ENCODE measurements at regions not wholly inside any gene's neighbourhood (a gene's known extent, or its start where the extent isn't known, plus 50 kb on each side); places are given as distances from the start of the nearest gene placed in this dataset.

DNA sequence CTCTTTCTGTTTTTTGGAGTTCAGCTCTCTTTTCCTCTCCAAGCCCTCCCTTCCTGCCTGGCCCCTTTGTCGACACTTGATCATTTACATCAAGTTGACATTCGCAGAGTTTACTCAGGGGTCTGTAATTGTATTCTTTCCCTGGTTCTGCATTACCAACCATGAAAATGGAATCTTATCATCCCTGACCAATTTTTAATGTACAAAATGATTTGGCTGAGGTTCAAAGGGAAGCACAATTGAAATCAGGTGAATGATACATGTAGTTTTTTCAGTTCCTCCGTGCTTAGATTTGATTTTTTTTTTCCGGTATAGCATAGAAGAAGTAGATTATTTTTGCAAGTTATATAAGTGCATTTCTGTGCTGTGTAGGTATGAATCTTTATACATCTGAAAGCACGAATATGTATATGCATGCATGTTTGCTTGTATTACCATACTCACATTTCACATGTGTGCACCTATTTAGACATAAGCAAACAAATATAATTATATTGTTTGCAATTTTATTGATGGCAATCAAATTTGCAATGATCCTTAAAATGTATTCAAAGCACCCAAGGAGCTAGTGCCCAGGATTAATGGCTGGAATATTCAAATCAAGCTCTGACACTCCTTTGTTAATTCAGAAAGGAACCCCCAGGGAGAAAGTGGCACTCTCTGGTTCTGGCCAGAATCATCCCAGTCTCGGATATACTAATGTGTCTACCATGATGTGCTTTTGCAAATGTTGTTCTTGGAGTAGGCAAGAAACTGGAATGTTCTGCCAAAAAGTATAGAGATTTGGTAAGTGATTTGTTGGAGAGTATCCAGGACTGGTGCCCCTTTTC, 189.3 kb downstream of the VRK1 start:
- DNase-seq: no peak

DNA sequence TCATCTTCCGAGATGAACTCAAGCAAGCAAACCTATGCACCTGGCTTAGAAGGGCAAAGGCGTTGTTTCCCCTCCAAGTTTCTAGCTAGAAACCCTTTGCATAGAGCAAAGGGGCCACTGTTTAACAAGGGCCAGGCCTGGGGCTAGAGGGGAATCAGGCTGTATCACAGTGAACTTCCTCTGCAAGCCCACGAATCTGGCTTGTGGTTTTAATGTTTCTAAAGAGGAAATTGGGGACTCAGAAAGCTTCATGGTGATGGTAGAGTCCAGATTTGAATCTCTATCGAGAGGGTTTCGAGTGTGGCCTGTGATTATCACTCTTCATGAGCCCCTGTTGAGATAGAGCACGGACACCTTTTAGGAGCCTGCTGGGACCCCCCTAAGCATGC, 189.9 kb downstream of the VRK1 start:
- no peak for DNase-seq

DNA sequence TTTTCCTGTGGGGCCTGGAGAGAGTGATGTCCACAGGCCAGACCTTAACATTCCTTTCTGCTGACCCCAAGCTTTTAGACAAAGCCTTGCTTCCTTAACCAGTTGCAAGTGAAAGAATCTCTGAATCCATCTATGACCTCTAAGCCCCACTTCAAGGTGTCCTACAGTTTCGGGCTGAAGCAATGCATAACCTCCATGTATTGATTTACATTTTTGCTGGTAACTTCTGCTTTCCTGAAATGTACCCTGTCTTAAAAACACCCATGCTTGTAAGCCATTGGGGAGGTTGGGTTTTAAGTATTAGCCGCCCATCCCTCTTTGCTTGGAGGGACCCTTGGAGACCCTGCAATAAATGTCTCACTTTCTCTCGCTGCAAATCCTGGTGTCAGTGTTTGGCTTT, 190.6 kb downstream of the VRK1 start:
- no peak for DNase-seq

DNA sequence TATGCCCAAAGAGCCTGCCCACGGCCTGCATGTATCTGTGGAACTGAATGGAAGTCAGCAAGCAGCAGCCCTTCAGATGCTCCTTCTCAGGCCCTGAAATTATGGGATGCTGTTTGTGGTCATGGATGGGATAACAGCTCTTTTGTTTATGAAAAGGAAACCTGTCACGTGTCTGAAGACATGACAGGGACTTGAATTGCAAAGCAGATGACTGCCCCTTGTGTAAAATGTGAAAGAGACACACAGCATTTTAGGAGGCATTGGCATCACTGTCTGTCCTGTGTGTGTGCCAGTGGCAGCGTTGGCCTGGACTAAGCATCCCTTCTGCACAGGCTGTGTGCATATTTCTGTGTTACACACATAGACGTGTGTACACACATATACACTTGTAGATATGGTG, 192.1 kb downstream of the VRK1 start:
- DNase-seq: no peak

DNA sequence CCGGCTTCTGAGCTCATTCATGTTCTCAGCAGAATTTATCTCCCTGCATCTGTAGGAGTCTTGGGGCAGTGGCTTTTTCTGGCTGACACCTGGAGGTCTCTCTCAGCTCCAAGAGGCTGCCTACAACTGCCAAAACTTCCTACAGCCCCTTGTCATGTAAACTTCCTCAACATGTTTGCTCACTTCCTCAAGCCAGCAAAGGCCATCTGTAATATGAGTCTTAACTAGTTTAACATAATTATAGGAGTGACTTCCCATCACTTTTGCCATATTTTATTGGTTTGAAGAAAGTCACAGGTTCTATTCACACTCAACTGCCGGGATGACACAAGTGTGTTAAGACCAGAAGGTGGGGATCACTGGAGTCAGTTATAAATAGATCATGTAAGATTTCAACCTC, 194.0 kb downstream of the VRK1 start:
- DNase-seq: no peak

DNA sequence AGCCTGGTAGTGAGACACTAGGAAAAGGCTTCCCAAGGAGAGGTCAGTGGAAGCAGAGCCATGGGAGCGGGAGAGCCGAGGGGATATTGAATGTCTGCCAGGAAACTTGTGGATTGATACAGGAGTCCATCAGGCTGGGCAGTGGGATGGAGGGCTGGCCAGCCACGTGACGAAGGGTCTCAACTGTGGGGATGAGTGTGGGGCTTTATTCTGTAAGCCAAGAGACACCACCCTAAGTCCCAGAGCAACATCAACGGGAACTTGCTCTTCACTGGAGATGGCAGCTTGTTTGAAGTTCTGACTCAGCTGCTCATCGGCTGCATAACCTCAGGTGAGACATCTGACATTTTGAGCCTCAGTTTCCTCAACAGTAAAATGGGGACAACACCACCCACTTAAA, 197.8 kb downstream of the VRK1 start:
- no peak for DNase-seq

DNA sequence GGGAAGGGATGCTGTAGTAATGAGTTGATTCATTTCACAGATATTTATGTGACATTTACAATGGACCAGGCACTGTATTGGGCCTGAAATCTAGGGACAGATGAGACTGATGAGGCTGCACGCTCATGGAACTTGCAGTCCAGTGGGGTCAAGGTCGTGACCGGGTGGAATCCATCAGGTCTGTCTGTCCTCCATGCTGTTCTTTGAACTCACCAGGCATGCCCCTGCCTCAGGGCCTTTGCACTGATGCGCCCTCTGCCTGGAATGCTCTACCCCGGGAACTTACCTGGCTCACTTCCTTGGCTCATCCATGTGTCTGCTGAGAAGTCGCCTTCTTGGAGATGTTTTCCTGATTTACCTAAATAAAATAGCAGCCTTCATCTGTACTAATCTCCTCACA, 200.1 kb downstream of the VRK1 start:
- DNase-seq: no peak

DNA sequence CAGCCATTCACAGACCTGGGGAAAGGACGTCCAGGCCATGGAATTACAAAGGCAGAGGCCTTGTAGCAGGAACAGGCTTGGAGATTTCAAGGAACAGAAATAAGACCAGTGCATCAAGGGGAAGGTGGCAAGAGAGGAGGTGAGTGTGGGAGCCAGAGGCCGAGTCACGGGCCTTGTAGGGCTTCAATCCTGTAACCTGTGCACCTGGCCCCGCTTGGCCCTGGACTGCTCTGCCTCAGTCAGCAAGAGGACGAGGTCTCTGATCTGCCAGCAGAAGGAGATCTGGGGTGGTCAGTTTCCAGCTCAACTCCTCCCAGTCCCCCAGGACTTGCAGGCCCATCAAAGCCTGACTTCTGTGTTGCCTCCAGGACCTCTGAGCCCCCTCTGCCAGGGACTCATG, 200.8 kb downstream of the VRK1 start:
- no peak for DNase-seq

DNA sequence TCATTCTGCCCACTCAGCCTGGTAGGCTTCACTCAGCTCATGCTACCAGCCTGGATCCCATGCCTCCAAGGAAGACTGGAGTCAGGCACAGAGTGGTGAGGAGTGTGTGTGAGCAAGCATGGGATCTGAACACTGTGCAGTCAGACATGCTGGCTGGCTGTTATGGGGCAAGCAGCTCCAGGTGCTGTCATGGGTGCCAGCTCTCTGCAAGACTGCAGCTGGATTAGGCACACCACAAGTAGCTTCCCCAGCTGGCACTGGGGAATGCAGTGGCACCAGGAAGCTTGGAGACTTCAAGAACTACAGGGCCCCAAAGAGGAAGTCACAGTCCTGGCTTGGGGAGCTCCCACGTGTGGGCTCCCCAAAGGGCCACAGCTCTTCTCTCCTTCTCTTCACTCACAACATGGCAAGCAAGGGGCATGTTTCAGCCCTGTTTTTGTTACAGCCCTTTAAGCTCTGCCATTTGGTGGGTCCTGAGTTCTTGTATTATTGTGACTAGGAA, 202.5 kb downstream of the VRK1 start:
- no peak for DNase-seq

DNA sequence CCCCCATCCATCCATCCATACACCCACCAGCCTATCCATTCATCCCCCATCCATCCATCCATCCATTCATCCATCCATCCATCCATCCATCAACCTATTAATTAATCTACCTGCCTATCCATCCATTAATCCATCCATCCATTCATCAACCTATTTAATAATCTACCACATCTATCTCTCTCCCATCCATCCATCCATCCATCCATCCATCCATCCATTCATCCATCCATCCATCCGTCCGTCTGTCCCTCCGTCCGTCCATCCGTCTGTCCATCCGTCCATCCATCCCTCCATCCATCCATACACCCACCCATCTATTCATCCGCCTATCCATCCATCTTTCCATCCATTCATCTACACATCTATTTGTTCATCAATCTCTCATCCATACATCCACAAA, 205.3 kb downstream of the VRK1 start:
- DNase-seq: no peak

DNA sequence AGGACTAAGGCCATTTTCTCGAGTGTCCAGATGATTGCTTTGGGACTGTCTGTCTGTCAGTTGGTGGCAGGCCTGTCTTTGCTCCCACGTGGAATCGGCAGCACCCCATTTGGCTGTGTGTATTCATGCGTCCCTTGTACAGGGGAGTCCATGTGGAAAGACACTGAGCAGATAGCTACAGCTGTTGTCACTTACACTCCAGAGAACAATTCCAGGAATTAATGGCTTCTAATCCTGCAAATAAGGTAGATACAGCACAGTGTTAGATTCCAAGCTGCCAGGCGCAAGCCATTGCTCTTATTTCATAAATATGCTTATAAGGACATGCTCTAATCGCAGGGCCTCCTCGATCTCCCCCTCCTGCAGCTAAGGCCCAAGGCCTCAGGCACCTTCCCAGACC, 208.8 kb downstream of the VRK1 start:
- DNase-seq: no peak

DNA sequence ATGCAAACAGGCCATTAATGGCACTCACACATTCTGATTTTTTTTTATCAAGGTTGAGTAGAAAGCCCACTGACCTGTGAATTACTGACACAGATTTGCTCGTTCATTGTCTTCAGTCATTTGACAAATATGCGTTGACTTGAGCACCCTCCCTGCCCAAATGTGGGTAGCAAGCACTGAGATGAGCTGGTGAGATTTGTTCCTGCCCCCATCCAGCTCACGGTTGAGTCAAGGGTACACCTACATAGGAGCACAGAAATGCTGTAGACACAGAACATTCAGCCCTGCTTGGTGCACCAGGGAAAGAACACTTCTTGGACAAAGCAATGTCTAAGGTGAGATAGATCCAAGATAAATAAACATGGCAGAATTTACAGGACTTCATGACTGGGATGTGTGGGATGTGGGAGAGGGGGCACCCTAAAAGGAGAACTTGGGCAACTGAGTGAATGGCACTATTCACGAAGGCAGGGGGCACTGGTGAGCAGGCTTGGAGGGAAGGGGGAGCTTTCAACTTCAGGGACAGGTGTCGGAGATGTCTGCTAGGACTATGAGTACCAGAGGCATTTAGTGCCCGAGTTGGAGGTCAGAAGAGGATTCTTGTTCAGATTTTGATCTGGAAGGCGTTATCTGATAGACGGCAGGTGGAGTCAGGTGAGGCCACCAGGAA, 213.4 kb downstream of the VRK1 start:
- no peak for DNase-seq

DNA sequence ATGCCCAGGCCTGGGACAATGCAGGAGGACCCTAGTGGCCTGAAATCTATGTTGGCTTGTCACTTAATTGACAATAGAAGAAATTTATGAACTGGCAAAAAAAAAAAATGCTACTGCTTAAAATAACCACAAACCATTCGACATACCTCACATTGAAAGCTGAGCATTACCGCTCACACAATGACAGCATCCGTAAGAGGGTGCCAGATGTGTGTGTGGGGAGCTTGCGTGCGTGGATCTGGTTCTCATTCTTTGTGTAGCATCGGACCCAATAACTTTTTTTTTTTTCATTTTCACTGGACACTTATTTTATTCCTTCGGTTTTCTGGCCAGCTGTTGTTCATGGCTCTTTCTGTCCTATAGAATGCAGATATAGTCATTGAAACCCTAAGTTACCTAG, 216.7 kb downstream of the VRK1 start:
- DNase-seq: no peak

DNA sequence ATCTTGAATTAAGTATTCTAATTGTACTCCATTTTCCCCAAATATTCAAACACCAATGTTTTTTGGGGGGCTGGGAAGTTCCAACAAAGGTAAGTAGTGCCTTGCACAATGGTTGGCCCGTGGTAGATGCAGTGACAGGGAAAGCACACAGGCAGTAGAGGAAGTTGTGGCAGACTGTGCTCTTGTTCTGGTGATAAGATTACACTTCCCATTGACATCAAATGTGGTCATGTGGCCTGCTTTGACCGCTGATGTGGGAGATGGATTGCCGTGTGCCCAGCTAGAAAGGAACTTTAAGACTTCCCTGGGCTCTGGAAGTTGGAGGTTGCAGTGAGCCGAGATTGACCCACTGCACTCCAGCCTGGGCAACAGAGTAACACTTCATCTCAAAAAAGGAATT, 223.8 kb downstream of the VRK1 start:
- DNase-seq: no peak

DNA sequence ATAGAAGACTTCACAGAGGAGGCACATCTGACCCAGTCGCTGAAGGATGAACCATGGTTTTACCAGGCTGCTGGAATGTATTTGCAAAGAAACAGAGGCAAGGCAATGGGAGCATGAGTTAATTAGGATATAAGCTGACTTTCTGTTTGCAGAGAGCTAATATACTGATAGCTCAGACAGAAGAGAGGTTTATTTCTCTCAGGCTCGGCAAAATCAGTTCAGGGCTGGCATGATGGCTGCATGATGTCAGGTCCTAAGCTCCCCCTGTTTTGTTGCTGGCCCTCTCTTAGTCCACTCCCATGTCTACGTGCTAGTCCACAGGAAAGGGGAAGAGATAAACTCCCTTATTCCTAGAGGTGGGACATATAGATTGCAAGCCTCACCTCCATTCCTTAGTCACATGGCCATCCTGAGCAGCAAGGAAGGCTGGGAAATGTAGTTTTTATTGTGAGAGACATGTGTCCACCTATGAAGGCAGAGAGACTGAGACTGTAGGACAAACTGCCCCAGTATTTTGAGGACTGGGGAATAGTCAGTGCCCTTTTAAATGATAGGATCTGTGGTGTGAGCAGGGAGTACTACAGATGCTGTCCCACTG, 224.5 kb downstream of the VRK1 start:
- no peak for DNase-seq

DNA sequence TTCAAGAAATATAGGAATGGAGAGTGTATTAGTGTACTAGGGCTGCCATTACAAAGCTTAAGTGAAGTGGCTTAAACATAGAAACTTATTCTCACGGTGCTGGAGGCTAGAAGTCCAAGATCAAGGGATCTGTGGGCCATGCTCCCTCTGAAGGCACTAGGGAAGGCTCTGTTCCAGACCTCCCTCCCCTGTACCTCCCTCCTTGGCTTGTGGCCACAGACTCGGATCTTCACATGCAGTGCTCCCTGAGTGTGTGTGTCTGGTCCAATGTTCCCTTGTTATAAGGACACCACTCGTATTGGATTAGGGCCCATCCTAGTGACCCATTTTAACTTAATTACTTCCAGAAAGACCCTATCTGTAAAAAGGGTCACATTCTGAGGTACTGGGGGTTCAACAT, 225.6 kb downstream of the VRK1 start:
- no peak for DNase-seq

DNA sequence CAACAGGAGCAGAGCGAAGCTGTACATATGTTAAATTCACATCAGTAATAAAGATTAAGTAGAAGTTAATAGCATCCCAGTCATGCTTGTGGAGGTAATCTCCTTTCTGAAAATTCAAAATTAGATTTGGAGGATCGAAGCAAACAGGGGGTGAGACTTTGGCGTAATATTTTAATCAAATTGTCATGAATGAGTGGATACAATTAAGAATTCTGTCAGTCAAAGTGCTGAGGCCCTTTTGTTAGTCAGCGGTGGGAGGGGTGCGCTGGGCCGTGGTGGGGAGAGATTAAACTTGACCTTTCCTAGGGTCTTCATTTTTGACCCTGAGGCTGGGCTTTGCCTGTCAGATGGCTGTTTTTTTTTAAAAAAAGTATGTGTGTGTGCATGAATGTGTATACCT, 226.7 kb downstream of the VRK1 start:
- no peak for DNase-seq

DNA sequence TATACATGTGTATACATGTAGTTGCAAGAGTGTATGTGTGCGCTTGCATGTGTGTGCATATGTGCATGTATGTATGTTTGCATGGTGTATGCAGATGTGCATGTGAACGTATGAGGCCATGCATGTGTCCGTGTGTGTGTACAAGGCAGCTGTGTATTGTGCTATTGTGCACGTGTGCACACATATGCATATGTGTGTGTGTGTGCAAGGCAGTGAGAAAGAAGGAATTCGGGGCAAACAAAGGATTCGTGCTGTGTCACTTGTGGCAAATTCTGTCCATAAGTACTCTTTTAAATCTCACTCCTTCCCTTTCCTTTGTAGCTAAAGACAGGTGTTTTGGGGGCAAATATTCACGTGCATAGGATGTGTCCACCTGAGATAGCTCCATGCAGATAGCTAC, 227.1 kb downstream of the VRK1 start:
- no peak for DNase-seq

DNA sequence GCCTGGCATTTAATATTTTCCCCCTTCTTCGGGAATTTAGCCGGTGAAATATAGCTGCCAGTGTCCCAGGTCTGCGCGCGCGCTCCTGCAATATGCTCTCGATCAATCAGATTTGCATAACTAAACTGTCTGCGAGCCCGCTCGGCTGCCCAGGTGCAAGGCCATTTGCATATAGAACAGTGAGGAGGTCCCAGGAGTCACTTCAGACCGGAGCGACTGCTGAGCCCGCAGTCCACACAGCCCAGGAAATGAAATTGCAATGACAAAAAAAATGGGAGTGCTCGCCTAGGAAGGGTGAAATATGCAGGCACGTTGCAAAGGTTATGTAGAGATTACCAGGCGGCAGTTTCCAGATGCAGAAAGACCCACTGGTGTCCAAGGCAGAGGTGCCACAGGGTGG, 228.5 kb downstream of the VRK1 start:
- DNase-seq: no peak

DNA sequence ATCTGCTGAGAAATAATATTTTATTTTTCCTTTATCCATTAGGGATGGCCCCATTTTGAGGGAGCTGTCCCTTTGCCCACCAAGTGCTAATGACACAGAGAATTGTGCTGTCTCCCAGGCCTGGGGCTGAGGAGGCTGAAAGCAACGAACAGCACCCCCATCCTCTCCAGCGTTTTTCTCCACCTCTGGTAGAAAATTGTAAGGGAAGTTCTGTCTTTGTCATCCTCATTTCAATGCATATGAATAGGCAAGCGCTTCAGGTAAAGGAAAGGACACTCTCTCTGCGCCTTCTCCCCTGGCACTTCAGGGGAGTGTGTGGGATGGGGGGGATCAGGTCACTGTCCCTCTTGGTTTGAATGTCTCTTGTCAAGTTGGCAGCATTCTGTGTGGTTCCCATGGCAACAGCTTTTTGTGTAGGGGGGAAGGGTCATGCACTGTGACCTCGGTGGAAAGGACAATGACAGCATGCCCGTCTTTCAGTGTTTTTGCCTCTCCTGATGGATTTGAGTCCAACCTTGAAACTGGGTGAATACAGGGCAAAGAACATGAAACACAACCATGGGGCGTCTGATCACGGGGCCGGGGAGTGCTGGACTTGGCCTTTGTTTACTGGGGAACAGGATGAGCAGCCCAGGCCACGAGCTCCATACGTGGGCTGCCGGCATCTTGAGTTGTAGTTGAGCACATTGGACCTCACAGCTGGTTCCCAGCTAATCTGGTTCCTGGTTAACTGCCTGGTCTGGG, 230.2 kb downstream of the VRK1 start:
- DNase-seq: no peak

DNA sequence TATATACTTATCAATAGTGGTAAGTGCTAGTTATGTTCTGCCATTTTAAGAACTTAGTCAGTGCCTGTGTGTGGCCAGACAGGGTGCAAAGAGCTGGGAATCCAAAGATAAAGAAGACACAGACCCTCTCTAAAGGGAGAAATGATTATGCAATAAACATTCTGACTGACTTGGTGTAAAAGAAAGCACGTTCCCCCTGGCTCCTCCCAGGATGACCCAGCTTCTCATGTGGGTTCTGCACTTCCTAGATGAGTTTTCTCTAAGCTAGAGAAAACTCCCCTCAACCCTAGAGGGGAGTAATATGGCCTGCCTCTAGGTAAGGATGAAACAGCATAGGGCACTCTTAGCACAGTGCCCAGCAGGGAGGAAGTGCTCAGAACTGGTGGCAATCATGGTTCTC, 231.2 kb downstream of the VRK1 start:
- no peak for DNase-seq

DNA sequence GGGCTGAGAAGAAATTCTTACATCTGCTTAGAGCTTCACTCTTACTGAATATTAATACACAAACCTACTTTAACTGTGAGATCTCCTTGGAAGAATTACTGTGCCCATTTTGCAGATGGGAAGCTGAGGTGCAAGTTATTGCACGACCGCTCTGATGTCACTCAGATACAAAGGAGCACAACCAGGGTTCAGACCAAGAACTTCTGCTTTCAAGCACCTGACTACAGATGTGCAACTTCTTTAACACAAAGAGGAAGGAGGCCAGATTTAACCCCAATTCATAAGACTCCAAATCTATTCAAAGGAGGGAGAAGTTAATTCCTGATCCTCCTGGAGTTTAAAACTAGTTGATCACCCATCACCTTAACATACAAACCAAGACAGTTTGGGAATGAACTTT, 232.6 kb downstream of the VRK1 start:
- DNase-seq: no peak

DNA sequence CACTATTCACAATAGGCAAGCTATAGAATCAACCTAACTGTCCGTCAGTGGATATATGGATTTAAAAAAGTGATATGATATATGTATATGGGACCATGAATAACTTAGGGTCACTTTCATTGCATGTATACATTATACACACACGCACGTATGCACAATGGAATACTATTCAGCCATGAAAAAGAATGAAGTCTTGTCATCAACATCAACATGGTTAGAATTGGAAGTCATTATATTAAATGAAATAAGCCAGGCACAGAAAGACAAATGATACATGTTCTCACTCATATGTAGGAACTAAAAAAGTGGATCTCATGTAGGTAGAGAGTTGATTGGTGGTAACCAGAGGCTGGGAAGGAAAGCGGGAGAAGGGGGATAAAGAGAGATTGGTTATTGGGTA, 234.3 kb downstream of the VRK1 start:
- no peak for DNase-seq
